SIG-M5 treated with dmso at 0.1 percent for 504 hours (cell line): ENCODE measurements at regions not wholly inside any gene's neighbourhood (a gene's known extent, or its start where the extent isn't known, plus 50 kb on each side); places are given as distances from the start of the nearest gene placed in this dataset.

ENCODE experiments used
- DNase-seq: peaks from one replicate; lab custom pipeline; 2025; ENCODE audit not compliant: unreplicated experiment; lab: John Stamatoyannopoulos, UW

DNA sequence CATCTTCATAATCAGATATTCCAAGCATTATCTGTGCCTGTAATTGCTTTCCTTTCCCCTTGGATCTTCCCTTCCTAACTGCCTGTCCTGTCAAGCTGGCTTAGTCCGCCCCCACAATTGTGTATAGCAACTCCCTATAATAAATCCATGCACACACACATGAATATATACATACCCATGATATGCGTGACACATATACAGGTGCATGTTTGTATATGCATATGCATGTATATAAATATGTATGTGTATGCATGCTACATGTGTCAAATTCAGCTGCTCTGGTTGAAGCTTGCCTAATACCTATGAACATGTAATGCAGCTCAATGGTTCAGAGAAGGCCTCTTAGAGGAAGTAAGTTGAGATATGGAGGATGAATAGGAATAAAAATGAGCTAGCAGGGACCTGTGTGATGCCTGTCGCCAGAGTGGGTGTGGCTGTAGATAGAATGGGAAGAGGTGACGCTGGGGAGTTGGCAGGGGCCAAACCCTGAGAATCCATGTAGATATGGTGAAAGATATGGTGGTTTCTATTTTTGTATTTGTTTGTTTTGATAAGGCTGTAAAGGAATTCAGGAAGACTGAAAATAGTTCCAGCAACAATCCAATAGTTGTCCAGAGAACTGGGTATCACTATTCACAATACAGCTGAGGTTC, 595.0 kb upstream of the BOD1L1 start:
- no peak for DNase-seq

DNA sequence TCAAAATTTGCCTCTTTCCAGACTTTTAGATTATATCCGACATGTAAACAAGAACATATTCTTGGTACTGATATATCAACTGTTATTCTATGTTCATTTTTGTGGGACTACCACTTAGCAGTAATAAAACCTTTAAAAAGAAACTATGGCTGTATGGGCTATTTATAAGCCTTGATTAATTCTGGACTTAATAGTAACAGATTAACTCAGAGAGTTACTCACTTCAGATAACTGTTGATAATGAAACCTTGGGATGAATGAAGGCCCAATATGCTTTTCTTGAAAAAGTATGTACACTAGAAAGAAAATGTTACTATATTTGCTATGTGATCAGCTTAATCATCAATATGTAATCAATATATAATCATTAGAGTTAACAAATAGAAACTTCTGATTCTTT, 595.9 kb upstream of the BOD1L1 start:
- DNase-seq, result no peak

DNA sequence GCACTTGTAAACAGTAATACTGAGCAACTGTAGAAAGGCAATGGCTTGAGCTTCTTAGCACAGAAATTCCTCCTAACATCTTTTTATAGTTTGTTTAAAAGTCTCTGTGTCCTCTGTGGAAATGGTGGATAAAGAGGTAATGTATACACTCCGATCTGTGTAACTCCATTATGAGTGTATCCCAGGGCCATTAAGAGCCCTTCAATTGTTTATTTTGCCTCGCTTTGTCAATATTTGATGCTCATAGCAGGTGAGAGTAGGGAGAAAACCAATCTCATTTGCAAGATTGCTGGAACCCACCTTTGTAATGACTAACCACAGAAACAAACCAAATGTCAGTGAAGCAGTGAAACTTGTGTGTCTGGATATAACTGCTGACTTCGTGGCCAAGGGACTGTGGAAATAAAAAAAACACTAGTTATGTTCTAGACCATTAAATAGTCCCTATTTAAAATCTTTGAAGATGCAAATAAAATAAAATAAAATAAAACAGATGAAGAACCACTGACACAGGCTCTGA, 598.2 kb upstream of the BOD1L1 start:
- DNase-seq, result no peak

DNA sequence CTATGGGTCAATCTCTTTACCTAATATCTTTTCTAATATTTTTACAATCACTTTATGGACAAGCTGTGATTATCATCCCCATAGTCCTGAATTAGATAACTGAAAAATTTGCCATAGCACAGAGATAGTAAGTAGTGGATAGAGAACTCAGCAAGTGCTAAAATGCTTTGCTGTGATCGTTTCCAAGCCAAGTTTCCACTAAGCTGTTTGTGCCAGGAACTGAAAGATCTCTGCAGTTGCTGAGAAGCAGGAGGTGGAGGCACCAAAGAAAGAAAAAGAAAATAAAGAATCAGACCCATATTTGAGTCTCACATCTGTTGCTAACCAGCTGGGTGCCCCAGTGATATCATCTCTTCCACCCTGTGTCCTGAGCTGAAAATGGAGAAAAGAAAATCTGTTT, 605.6 kb upstream of the BOD1L1 start:
- no peak for DNase-seq

DNA sequence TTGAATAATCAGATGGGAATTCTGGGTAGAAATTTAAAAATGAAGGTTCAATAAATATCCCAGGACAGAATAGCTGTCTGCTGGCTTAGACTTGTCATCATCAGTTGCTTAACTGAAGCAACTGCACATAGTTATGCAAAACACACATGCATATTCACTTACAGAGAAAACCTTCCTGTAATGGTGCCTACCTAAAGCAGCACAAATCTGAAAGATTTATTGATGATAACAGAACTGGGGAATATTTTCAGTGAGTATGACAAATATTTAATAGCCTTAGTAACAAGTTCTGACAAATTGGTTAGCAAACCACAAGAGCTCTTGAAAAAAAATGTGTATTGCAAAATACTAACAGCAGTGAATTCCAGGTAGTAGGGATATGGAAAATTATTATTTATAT, 606.8 kb upstream of the BOD1L1 start:
- DNase-seq, result no peak

DNA sequence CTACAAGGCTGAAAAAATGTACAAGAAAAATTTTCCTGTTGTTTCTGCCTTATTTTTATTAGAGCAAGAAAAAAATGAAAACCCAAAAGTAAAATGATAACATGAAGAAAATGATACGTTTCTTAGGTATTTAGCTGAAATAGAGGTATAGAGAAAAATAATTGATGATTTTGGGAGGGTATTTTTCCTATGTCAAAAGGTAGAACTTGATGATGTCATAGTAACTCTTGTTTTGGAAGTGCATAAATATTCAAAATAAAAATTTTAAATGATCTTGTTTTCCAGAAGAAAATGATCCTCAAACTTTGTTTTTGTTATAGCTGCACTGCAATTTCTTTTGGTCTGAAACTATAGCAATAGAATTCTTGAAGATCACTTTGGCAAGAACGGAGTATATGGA, 608.8 kb upstream of the BOD1L1 start:
- DNase-seq, result no peak

DNA sequence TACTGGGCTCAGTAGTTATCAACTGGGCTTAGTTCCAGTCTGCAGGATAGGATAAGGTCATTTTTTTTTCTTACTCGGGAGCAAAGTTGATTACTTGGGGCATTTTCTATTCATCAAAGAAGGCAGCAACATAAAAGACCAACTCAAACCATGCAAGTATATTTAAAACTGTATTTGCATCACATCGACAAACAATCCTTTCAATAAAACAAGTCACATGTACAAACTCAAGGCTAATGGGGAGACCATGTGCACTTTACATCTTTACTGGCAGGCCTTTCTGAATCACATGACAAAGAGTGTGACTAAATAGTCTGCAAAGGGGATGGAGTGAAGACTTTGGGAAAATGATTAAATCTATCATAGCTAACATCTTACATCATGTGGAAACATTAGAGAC, 610.4 kb upstream of the BOD1L1 start:
- no peak for DNase-seq

DNA sequence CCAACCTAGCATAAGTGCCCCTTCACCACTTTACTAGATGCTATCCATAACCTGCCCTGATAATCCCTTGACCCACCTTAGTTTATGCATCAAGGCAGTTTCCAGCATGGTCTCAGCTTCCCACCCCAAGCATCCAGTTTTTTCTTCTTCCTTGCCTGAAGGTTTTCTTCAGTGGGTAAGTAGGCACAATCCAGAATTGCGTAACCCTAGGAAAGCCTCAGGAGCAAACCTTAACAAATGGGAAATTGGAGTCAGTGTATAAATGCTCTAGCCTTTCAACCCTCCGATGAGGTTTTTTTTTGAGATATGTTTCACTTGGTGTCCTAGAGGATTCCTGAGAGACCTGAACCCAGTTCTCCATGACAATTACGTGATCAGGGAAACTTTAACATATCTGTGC, 614.0 kb upstream of the BOD1L1 start:
- DNase-seq, result no peak

DNA sequence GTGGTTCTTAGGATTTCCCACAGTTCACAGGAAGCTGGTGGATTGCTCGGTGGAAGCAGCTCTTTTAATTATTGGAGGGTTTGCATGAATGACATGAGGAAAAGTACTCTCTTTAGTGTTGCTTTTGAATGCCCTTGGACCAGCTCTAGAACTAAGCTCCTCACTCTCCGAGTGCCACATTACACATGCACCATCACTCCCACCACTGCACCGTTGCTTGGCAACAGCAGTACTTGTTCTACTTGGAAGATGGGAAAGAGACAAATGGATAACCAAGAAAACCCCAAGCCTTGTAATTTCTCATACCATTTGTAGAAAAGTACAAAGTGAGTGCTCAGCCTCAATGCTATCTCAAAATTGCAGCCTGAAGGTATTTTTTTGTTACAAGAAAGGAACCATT, 620.2 kb upstream of the BOD1L1 start:
- DNase-seq, result no peak

DNA sequence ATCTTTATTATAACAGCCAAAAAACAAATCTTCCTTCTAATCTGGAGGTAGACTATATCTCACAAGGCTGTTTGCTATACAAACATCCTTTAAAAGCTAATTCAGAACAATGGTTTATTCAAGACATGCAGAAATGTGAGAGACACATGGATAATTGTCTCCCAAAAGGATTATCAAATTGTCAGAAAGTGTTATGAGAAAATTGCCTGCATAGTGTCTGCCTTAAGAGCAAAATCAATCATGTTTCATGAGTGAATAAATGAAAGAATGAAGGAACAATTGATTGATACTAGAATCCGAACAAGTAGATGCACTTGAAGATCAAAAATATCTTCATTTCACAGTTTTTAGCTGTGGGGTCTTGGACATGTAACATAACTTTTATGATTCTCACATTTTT, 621.7 kb upstream of the BOD1L1 start:
- no peak for DNase-seq

DNA sequence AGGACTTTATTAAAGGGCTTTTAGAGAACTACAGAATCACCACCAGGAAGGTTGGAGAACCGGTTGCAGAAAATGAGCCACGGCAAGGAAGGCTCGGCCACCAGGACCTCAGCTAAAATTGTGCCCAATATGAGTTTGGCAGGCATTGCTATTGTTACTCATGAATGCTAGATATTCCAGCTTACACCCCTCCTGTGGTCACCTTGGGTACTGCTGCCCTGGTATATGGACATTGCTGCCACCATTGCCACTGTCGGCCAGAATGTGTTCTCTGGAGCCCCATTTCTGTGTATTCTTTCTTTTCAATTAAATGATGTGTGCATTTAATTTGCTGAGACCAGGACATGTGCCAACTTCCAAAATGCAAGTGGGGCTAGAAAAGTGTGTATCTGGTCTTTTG, 626.7 kb upstream of the BOD1L1 start:
- DNase-seq, result peak; percentile 28

DNA sequence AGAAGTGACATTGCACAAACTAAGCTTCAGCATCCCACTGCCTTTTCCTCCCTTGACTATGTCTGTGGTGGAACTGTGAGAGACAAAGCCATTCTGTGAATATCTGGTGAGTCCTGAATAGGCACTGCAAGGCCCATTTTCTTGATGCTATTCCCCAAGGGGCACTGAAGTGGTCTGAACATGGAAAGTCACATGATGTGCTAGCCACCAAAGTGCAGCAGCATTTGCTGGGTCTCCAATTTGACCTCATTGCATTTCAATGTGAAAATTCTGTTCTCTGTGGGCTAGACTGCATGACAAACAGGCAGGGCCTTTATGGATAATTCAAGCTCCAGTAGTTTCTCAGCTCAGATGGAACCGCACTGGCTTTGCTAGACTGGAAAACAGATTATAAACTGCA, 627.4 kb upstream of the BOD1L1 start:
- no peak for DNase-seq

DNA sequence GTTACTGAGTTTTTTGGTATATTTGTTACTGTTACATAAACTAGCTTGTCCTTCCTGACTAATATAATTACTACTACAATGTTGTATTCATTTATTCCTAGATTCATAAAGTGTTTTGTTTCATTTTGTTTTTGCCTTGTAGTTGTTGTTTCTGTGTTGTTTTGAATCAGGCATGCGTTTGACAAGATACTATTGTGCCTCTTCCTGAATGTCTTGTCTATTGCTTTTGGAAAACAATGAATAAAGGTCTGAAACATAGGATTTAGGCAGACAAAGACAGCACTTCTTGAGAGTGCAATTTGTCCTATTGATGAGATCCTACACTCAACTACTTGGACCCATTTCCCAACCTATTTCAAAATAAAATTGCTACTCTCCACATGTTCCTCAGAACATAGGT, 630.4 kb upstream of the BOD1L1 start:
- no peak for DNase-seq

DNA sequence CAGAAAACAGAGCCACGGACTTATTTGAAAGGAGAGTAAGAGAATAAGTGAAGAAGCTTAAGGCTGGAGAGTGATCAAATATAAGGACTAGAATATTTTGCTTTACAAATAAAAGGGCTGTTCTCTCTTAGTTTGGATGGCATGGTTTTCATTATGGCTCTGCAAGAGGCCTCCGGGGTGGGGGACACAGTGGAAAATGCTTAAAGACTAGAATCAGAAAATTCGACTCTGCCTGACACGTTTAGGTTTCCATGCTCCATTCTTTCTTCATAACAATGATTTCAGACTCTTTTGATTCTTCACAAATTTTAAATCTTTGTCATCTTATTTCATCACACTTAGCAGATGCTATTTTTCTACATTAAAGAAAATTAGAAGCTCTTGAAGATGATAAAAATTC, 632.4 kb upstream of the BOD1L1 start:
- no peak for DNase-seq

DNA sequence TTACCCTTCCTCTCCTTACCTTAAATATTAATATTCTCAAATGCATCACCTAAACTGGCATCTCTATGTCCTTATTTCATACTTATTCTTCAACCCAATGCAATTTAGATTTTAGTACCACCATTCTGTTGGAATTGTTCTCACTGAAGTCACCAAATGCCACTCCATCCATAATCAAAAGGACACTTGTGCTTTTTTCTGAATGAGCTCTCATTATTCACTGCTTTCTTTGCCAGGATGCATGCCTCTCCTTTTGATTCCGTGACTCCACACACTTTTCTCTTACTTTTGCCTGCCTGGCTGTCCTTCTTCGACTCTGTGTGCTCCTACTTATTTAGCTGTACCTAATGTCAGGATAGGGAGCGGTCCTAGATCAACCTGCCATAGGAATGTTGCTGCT, 633.1 kb upstream of the BOD1L1 start:
- no peak for DNase-seq

DNA sequence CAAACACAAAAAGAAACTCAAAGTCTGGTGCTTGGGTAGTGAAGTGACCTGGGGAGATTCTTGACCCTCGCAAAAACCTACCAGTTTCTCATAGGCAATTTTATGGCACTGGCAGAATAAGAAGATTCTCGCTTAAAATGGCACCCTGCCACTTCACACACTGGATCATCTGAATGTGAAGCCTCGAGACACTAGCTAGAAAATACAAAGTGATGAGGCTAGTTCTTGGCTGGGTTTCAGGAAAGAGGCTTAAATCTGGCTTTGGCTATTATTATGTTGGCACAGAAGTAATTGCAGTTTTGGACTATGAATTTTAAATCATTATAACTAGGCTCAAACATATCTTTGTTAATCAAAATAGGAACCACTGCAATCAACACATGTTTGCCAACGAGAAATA, 634.7 kb upstream of the BOD1L1 start:
- no peak for DNase-seq

DNA sequence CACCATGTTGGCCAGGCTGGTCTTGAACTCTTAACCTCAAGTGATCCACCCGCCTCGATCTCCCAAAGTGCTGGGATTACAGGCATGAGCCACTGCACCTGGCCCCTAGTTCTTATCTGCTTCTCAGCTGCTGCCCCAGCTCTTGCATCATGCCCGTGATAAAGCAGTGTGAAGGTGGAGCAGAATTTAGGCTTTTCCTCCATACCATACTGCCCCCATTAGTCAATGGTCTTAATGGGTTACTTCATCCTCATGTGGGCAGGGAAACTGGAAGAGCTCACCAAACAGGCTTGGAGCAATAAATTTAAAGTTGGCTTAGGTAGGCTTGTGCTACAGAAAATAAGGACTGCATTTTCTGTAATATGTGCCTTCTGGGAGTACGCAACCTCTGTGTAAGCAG, 636.9 kb upstream of the BOD1L1 start:
- no peak for DNase-seq

DNA sequence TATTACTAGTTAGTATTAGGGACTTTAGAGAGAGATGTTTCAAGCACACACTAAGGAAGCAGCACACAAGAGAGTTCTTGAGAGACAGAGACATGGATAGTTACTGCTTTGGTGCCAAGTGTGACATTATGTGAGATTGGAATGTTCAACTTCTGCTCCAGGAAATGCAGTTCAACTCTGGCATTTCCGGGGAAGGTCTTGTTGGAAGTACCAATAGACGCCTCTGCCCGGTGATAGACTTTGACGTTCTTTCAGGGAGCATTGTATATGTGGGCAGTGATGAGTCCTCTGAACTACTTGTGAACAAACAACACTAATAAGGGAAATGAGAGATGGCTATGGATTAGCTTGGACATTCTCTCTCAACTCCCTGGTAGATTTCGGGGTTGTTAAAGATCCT, 638.1 kb upstream of the BOD1L1 start:
- DNase-seq, result no peak

DNA sequence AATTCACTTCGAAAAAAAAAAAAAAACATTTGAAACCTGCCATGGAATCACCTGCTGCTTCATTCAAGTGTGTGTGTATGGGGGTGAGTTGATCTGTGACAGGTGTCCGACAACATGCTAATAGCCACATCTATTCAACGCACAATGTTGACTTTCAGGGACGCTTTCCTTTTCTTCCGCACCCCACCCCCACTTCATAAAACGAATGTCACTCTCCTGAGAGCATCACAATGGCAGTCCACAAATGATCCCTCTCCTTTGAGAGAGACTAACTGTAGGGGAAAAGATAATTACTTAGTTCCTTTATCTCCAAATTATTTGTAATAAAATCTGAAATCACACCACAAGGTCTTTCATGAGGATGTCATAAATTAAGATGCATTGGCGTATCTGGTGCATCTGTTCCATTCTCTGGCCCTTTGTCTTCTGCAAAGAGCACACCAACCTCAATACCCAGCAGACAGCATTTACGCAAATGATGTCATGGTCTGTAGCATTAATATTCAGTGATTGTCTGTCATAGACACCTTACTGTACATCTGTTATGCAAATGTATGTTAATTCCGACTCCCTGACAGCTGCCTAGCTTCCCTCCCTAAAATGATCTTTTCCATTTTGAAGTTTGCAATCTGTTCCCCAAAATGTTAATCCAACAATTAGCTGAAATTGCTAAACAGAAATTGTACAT, 640.0 kb upstream of the BOD1L1 start:
- DNase-seq, result no peak

DNA sequence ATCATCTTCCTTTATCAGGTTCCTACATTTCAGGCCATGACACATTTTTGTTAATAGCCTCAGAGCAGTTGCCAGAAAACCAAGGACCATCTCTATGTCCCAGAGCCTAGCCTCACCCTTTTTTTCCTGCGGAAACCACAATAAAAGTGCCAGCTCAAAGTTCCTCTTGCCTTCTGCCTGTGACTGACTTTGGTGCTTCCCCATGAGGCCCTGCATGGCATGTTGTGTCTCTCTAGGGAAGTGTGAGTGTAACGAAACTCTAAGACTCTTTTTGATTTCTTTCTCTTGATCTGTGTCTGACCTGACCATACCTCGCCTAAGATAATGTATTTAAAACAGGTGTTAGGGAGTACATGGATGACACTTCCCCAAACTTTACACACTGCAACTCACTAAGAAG, 642.3 kb upstream of the BOD1L1 start:
- no peak for DNase-seq

DNA sequence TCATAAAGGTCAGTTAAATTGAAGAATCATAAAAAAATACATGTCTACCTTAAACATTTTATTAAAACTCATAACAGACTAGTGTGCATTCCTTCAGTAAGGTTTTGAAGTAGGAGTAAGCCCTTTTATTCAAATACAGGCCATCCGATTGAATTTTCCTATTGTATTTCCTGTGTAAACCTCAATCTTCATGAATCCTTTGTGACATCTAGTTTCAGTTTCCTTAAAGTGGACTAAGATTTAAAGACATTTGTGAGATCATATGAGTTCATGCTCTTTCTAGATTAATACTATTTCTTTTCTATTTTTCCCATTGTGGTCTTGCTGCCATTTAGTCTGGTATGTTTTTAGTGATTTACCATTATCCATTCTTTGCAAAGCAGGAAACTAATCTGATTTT, 644.7 kb upstream of the BOD1L1 start:
- no peak for DNase-seq

DNA sequence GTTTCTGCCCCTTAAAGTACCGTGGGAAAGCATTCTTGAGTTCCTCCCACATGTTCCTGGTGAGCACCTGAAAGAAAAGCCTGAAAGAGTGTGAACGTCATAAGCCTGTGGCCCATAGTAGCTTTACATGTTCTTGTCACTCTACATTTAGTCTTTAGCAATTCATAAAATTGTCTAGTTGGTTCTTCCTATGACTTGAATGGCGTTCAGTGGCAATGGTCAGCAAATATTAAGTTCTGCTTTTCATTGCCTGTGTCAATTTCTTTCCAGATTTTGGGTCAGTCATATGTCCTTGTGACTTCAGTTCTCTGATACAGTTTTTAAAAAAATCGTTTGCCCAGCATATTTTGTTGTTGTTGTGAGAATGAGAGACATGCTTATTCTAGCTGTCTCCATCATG, 650.0 kb upstream of the BOD1L1 start:
- DNase-seq, result no peak

DNA sequence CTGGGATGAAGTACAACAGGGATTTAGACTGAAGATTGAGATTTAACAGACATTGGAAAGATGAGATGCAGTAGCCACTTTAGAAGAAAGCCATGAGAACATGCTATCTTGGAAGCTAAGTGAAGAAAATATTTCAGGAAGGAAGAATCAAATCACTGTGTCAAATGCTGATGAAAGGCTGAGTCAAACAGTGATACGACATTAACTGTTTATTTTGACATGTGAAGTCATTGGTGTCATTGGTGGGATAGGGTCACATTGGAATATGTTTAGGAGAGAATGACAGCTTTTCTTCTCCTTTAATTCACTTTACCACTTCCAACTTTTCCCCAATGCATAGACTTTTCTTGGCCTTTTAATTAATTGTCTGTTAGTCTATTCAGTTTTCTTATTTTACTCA, 653.0 kb upstream of the BOD1L1 start:
- DNase-seq, result no peak
